GM18508 (cell line): ENCODE measurements at regions not wholly inside any gene's neighbourhood (a gene's known extent, or its start where the extent isn't known, plus 50 kb on each side); places are given as distances from the start of the nearest gene placed in this dataset.

Source experiments
- ATAC-seq: cut with Tn5 transposase; IDR thresholded peaks from one replicate; pipeline ENCODE4 v1.9.1; 2021; ENCODE audit warnings: moderate number of reproducible peaks; ENCODE audit not compliant: insufficient read depth, unreplicated experiment

DNA sequence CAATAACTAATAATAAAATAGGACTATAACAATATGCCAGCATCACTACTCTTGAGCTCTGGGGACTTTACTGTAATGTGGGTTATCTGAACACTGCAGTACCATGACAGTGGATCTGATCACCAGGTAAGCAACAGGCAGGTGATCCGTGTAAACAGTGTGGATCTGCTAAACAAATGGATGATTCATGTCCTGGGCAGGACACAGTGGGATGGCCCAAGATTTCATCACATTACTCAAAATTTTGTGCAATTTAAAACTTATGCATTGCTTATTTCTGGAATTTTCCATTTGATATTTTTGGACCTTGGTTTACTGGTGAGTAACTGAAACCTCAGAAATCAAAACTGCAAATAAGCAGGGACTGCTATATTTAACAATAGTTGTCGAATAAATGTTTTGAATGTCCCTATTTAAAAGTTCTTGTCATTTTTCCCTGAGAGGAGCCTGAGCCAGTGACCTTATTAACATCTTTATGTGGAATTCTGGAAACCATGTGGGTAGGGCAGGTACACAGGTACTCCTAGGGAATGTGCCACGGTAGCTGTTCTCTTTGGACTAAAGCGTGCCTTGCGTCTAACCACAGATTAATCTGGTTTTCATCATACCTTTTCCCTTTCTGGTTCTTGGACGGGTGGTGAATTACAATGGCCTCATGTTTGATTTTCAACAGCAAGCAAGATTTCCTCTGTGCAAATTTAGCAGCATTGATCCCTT lies 214.5 kb upstream of the SASH1 start:
- ATAC-seq: no peak

DNA sequence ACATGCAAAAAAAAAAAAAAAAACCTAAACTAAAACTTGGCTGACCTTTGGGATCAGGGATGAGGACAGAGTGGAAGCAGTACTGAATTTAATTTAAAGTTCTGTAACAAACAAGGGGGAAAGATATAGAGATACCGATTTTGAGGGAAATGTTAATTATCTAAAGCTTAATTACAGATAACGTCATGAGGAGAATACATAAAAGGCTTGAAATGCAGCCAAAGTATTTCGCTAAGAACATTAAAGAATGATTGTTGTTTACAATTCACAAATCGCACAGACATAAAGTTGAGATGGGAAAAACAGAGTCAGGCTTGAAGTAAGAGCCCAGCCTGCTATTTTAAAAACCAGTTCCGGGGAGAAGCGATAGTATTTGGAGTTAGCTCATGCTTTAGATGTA lies 208.0 kb upstream of the SASH1 start:
- no peak for ATAC-seq

DNA sequence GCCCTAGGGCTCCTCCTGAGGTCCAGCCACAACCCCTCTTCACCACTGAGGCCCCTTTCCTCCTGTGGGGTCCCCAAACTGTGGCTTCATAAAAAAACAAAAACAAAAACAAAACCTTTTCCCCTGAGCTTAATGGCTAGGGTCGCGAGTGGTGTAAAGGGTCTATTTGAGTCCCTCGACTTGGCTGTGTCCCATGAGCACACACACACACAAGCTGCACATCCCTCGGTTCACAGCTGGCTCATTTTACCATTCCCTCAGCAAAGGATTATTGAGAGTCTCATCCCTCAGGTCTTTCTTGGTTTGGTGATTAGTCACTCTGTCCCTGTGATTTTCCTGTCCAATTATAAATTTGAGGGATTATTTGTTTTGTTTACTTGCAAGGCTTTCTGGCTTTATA lies 206.1 kb upstream of the SASH1 start:
- no peak for ATAC-seq

DNA sequence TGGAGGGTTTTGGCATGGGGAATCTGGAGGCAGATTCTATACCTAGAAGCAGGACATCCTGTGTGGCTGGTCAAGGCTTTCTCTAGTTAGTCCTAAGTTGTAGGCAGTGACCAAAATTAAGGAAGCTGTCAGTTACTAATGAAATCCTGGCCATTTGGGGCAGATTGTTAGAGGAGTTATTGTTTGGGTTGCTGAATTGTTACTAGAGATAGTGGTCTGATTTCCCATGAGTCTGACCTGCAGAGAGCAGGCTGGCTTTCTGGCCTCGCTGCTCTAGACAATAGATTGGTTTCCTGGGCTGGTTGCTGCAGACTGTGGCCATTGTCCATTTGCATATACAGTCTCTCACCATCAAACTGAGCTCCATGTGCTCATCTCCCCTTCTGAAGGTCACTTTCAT lies 205.0 kb upstream of the SASH1 start:
- ATAC-seq: no peak

DNA sequence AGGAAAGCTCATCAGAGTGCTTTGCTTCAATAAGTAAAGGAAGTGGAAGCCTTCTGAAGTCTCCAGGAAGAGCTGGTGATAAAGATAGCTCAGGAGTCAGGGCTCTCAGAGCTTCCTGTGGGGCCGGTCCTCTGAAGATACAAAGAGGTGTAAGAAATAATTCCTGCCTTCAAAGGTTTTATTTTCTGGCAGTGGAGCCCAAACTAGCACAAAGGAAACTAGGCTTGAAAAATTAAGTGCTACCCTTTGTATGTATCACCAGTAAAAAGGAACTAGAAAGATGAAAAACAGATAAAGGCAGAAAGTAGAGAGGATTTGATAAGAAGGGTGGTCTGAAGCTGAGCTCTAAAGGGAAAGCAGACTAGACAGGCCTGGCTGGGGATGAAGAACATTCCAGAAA lies 204.1 kb upstream of the SASH1 start:
- no peak for ATAC-seq

DNA sequence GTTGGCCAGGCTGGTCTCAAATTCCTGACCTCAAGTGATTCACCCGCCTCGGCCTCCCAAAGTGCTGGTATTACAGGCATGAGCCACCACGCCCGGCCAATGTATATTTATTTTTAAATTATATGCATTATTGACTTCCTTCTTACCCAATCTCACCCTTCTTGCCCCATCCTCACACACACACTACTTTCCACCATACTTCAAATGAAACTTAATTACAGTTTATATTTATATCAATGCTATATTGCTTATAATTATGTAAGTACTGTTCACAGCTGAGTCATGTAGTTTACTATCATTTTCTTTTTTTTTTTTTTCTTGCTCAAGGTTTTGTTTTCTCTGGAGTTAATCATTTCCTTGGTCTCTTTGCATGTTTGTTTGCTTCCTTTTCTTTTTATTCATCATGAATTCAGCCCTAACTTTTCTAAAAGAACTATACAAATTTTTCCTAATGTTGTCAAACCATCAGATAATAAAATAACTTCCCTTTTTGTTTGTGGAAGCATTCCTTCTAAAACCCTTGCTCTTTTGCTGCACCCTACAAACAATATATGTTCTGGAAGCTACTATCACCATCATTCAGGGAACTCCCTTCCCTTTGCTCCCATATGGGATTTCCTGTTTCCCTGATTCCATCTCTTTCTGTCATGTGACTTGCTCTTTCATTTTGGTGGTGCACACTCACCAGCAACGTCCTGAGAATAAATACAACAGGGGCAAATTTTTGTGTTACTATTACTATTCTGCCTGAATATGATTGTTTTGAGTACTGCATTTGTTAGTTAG lies 201.7 kb upstream of the SASH1 start:
- no peak for ATAC-seq

DNA sequence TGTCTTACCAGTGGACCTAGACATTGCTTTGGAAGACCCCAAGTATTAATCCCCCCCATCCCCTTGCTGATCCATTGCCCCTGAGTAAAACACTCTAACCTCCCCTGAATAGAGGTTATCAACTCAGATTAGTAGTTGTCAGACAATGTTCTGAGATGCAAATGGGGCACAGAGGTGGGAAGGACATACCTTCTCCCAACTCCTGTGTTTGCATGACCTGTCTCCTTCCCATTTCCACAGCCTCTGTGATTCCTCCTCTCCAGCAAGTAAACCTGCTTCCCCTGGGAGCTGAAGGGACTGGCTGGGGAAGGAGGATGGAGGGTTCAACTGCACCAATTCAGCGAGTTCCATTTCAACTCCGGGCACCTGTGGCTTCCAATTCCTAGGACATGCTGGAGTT lies 199.8 kb upstream of the SASH1 start:
- ATAC-seq: no peak

DNA sequence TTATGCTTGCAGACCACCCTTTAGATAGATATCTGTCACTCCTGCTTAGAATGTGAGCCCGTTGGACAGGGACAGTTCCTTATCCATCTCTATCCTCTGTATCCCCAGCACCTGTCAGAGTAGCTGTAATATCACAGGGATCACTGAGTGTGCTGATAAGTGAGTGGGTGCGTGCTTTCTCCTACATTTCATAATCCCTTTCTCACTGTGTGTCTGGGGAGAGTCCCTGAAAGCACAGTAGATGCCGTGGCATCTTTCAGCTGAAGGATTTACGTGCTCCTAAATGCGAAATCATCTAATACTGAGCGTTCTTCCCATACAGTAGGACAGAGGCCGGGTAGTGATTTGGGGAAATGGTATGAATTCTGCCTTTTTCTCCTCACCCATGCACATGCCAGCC lies 198.9 kb upstream of the SASH1 start:
- no peak for ATAC-seq

DNA sequence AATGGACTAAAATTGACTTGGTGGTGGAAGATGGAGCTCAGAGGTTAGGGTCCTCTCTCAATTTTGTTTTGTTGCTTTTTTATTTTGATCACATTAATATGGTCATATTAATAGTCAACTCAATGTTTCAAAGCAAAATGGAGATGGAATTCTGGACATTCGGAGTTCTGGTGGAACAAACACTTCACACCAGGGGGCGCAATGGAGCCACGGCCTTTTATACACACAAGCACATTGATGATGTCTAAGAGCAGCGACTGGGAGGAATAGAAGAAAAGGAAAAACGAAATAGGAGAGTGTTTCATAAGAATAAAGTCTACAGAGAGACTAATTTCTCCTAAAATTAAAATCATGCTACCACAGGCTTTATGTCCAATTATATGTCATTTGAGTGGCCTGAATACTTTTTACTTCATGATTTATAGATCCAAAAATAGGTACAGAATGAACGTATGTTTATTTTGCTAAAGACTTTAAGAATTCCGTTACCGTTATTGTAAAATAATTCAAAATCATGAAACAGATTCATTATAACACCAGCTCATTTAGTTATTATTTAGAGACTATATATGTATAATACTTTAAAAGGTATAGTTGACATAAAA lies 197.6 kb upstream of the SASH1 start:
- no peak for ATAC-seq

DNA sequence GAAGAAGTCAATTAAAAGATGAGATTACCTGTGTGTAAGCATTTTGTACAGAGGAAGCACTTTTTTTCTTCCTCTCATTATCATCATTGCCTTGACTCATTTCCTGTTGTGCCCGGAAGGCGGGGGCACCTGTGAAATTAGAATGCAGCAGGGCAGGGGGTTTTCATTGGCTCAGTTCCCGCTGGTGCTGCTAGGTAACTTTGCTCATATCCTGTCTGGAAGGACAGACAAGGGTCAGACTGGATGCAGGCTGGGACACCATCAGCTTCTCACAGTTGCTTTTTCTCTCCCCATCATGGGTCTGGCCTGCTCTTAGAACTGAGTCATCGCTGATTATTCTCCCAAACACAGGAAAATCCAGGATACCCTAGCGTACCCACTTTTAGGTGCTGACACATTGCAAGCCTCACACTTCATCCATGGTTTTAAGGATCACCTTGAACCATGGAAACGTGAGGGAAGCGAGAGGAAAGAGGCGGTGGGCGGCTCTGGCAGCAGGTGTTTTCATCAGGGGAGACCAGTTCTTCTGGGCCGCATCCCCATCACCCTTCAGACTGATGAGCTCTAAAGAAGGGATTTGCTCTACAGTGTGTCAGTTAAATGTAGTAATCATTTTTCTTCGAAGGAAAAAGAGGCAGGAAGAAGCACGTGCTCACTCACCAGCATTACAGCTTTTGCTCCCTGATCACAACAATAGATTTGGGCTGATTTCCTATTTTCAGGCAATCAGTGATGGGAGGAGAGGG lies 195.7 kb upstream of the SASH1 start:
- ATAC-seq: no peak

DNA sequence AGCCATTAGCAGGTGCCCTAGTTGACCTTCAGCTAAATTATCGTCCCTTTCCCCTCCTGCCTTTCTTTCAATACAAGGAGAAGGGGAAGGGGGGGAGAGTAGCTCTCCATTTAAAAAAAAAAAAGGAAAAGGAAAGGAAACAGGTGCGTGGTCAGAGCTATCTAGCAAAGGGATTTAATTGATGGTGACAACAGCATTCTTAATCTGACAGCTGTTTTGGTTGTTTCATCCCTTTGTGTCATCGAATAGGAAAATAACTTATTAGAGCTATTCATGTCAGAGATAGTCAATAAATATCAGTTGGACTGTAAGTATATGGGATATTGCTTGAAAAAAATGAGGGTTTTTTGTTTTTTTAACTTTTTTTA lies 195.2 kb upstream of the SASH1 start:
- ATAC-seq: no peak

DNA sequence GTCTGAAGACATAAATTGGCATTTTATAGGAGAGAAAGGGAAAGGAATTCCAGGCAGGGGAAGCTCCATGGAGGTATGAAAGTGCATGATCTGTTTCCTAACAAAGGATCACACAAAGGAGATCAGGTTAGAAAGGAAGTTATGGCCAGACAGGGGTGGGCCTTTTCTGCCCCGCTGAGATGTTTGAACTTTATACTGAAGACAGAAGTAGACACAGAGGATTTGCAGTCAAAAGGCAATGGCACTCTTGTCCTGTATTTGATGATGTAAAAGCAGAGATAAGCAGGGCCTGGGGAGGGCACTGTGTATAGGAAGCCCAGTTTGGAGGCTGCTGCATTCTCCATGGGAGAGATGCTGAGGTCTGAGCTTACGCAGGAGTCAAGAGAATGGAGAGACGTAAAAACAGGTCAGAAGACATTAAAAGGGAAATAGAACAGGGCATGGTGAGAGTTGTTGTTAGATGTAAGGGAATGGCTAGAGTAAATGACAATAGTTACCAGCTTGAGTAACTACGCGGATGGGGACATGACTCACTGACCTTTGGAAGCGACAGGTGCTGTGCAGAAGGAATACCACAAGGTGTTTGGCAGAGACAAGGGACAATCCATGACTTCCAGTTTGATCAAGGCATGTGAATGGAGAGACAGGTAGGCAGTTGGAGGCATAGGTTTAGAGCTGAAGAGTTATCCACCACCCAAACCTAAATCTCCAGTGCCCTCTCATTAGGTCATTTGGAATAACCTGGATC lies 190.6 kb upstream of the SASH1 start:
- ATAC-seq: no peak

DNA sequence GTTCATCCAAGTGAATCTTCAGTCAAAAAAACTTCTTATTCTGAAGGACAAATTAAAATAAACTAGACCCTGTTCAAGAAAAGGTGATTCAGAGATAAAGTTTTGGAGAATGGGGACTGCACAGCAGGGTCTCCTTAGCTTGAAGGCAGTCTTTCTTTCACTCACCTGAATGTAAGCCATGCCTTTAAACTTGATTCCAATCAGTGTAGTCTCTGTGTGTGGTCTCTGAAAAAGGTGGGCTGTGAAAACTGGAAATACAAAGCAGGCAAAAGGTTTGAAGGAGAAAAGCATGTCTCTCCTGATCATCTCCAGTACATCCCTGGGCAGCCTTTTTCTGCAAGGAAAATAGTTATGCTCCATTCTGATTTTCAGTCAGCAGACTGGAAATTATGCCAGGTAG lies 188.0 kb upstream of the SASH1 start:
- no peak for ATAC-seq

DNA sequence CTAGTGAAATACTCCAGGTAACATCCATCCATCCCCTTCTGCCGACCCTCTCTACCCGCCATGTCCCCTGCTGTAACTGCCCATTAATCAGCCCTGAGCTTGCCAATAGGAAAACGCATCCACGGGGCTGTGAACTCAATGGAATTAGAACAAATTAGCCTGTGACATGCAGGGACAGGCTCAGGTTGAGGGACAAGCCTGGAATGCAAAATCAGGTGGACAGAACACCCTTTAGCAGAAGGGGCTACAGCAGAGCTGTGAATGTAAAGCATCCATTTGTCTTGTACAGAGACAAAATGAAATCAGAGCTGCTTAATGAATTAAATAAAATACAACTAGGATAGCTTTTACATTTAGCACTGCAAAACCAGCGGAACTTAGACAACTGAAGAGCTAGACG lies 187.3 kb upstream of the SASH1 start:
- ATAC-seq: no peak

DNA sequence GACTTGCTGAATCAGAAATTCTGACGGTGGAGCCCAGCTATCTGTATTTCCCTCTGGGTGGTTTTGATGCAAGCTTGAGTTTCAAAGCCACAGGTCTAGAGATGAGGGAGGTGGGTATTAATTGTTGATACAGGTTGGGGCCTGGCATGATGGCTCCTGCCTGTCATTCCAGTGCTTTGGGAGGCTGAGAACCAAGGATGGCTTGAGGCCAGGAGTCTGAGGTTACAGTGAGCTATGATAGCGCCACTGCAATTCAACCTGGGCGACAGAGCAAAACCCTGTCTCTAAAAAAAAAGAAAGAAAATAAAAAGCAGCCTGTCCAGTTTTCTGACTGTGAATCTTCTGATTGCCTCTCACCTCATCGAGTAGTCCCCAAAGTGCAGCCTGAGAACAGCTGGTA lies 184.8 kb upstream of the SASH1 start:
- no peak for ATAC-seq

DNA sequence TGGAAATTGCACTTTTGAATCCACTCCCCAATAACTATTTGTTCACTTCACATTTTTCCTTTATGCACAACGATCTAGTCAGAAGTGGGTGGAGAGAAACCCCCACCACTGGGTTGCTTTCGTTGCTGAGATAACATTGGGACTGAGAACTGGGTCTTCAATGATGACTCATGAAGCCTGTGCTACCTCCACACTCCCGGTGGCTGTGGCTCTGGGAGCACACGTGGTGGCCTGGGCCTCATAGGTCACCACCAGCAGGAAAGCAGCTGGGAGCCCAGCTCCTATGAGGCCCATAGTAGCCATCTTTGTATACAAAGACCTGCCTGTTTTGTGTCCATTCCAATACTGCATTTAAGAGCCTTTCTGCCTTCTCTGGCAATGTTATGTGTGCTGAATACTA lies 178.0 kb upstream of the SASH1 start:
- ATAC-seq: no peak

DNA sequence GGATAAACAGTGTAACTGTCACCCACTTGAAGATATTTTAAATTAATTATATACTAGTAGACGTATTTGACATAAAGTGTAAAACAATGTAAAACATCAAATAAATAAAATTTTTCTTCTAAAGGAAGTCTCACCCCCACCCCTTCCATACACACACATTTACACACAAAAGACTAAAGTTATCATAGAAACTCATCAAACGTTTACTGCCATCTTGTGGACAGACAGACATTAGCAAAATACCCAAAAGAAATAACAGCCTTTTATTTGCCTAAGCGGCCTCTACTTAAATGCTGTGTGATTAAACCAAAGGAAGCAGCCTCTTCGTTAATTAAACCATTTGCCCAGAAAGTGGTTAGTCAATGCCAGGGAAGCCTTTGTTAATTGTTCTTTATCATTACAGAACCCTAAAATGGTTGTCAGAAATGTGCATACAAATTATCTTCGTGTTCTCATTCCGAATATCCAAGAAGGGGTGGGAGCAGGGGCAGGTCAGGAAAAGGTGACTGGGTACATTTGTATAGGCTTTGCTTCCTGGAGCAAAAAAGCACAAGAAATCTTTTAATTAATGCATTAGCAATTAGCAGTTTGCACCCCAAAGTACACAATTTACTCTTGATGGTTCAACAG lies 176.2 kb upstream of the SASH1 start:
- no peak for ATAC-seq

DNA sequence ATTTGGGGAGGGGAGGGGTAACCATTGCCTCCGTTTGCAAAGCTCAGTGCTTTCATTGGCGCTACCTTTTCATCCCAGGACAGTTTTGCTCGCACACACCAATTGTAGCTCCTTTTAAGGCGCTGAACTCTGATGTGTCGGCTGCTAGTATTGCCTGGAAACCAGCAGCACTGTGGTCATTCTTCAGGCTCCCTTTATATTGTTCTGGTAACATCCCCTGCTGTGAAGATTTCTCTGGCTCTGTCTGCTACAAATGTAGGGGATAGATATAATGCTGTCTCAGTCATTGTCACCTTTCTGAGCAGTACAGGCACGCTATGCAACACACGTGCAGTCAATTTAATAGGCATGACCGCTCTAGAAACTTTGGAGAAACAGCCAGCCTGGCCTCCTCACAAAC lies 172.9 kb upstream of the SASH1 start:
- ATAC-seq: no peak

DNA sequence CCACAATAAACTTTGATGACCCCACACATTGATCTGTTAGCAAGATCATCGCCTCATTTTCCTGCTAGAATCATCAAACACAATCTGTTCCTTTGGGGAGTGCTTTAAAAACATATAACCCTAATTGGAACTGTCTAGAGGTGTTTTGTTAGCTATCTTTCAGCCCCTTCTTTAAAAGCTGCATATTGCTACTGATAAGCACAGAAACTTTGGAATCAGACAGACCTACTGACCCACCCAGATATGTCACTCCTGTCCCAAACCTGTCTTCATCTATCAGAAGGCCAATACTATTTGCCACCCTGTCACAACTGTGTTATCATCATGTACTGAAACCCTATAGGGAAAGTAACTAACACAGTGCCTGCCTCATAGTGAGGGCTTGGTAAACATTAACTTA lies 172.4 kb upstream of the SASH1 start:
- ATAC-seq: no peak

DNA sequence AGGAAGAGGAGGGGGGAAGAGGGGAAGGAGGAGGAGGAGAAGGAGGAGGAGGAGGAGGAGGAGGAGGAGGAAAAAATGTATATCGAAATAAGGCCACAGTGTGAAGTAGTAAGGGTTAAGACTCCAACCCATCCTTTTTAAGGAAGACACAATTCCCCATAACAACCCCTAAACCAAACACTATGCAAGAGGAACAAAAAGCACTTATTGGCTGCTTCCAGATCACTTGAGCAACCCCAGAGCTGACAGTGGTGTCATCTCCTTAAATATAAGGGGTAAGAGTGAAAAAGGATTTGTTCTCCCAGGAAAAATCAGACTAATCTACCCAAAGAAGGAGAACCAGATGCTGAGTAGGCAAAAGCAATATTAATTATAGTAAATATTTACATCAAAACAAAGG lies 169.1 kb upstream of the SASH1 start:
- ATAC-seq: no peak
